H9 (cell line): ENCODE measurements at regions not wholly inside any gene's neighbourhood (a gene's known extent, or its start where the extent isn't known, plus 50 kb on each side); places are given as distances from the start of the nearest gene placed in this dataset.

Source experiments
- DNase-seq: peaks from one replicate; pipeline ENCODE4 v3.0.0-alpha.2; 2017
- H2AFZ ChIP-seq: one replicate; pipeline ENCODE4 v1.6.1; 2013; ENCODE audit warnings: mild to moderate bottlenecking, low read length, control low read depth, moderate library complexity
- H2AK5ac ChIP-seq: 2 replicates; pipeline ENCODE4 v1.6.1; 2013; ENCODE audit warnings: low read length, control low read depth, mixed read lengths; ENCODE audit not compliant: insufficient read length
- H2BK120ac ChIP-seq: one replicate; pipeline ENCODE4 v1.6.1; 2013; ENCODE audit warnings: low read depth, mild to moderate bottlenecking, low read length, control low read depth, inconsistent platforms; ENCODE audit not compliant: poor library complexity, severe bottlenecking
- H2BK12ac ChIP-seq: 2 replicates; pipeline ENCODE4 v1.6.1; 2013; ENCODE audit warnings: low read length, control low read depth, mixed read lengths, low read depth; ENCODE audit not compliant: insufficient read length
- H2BK15ac ChIP-seq: 2 replicates; pipeline ENCODE4 v1.6.1; 2013; ENCODE audit warnings: low read depth, low read length, control low read depth
- H2BK20ac ChIP-seq: one replicate; pipeline ENCODE4 v1.6.1; 2013; ENCODE audit warnings: low read depth, mild to moderate bottlenecking, low read length, control low read depth, inconsistent platforms; ENCODE audit not compliant: poor library complexity, severe bottlenecking
- H2BK5ac ChIP-seq: 2 replicates; pipeline ENCODE4 v1.6.1; 2013; ENCODE audit warnings: low read length, control low read depth, mixed read lengths; ENCODE audit not compliant: insufficient read length
- H3K14ac ChIP-seq: 2 replicates; pipeline ENCODE4 v1.6.1; 2013; ENCODE audit warnings: low read length, control low read depth; ENCODE audit not compliant: insufficient read depth
- H3K18ac ChIP-seq: 2 replicates; pipeline ENCODE4 v1.6.1; 2013; ENCODE audit warnings: low read depth, mild to moderate bottlenecking, mixed read lengths, low read length, control low read depth; ENCODE audit not compliant: insufficient read length
- H3K23ac ChIP-seq: 2 replicates; pipeline ENCODE4 v1.6.1; 2013; ENCODE audit warnings: low read length, control low read depth, mixed read lengths, low read depth; ENCODE audit not compliant: insufficient read length
- H3K23me2 ChIP-seq: 2 replicates; pipeline ENCODE4 v1.6.1; 2013; ENCODE audit warnings: low read depth, mild to moderate bottlenecking, mixed read lengths, low read length, control low read depth; ENCODE audit not compliant: insufficient read length, poor library complexity, severe bottlenecking
- H3K27ac ChIP-seq: 2 replicates; pipeline ENCODE4 v1.5.1; 2013; ENCODE audit warnings: low read length, control low read depth, mixed read lengths, low read depth; ENCODE audit not compliant: insufficient read length
- H3K27me3 ChIP-seq: 2 replicates; pipeline ENCODE4 v1.6.1; 2013; ENCODE audit warnings: low read length, control low read depth, inconsistent platforms; ENCODE audit not compliant: insufficient read depth
- H3K4ac ChIP-seq: 2 replicates; pipeline ENCODE4 v1.6.1; 2013; ENCODE audit warnings: low read depth, mild to moderate bottlenecking, control low read depth, inconsistent platforms, low read length, moderate library complexity
- H3K4me1 ChIP-seq: 2 replicates; pipeline ENCODE4 v1.6.1; 2013; ENCODE audit warnings: low read length, control low read depth, inconsistent platforms; ENCODE audit not compliant: insufficient read depth
- H3K4me2 ChIP-seq: 2 replicates; pipeline ENCODE4 v1.6.1; 2013; ENCODE audit warnings: low read length, control low read depth, mixed read lengths; ENCODE audit not compliant: insufficient read length, insufficient read depth
- H3K56ac ChIP-seq: 2 replicates; pipeline ENCODE4 v1.6.1; 2013; ENCODE audit warnings: low read depth, mild to moderate bottlenecking, mixed read lengths, low read length, control low read depth; ENCODE audit not compliant: insufficient read length
- H3K79me1 ChIP-seq: 2 replicates; pipeline ENCODE4 v1.6.1; 2013; ENCODE audit warnings: low read depth, mild to moderate bottlenecking, moderate library complexity, low read length, control low read depth, inconsistent platforms; ENCODE audit not compliant: insufficient read depth, poor library complexity, severe bottlenecking
- H3K79me2 ChIP-seq: 2 replicates; pipeline ENCODE4 v1.6.1; 2013; ENCODE audit warnings: low read length, control low read depth, inconsistent platforms; ENCODE audit not compliant: insufficient read depth
- H3K9ac ChIP-seq: 2 replicates; pipeline ENCODE4 v1.6.1; 2013; ENCODE audit warnings: low read length, control low read depth, mixed read lengths; ENCODE audit not compliant: insufficient read length; ENCODE audit errors: extremely low read depth
- H3K9me3 ChIP-seq: one replicate; pipeline ENCODE4 v1.6.1; 2013; ENCODE audit warnings: low read depth, low read length, inconsistent platforms; ENCODE audit not compliant: control insufficient read depth
- H3T11ph ChIP-seq: one replicate; pipeline ENCODE4 v1.6.1; 2013; ENCODE audit warnings: mild to moderate bottlenecking, low read length, control low read depth, inconsistent platforms
- H4K20me1 ChIP-seq: one replicate; pipeline ENCODE4 v1.6.1; 2013; ENCODE audit not compliant: control insufficient read depth, insufficient read length, insufficient read depth
- H4K5ac ChIP-seq: 2 replicates; pipeline ENCODE4 v1.6.1; 2013; ENCODE audit warnings: low read depth, mild to moderate bottlenecking, mixed read lengths, low read length, control low read depth; ENCODE audit not compliant: insufficient read length
- H4K8ac ChIP-seq: replicated peaks from 2 replicates; pipeline ENCODE4 v1.6.1; 2013; ENCODE audit warnings: low read length, control low read depth, mixed read lengths, low read depth; ENCODE audit not compliant: insufficient read length
- H4K91ac ChIP-seq: 2 replicates; pipeline ENCODE4 v1.6.1; 2013; ENCODE audit warnings: low read depth, mild to moderate bottlenecking, moderate library complexity, mixed read lengths, low read length, control low read depth; ENCODE audit not compliant: insufficient read length
- H3K27ac Mint-ChIP-seq, 3 experiments: 2 replicates in 2 of 3; 3 replicates in 1 of 3; pipeline ENCODE4 v1.8.0; 2020 to 2021; ENCODE audit warnings: mixed read lengths in 3 of 3, mild to moderate bottlenecking in 1 of 3, moderate library complexity in 1 of 3
- H3K27me3 Mint-ChIP-seq: 2 replicates; pipeline ENCODE4 v1.8.0; 2021; ENCODE audit warnings: low read depth, mild to moderate bottlenecking, moderate library complexity, mixed read lengths
- H3K36me3 Mint-ChIP-seq, 3 experiments: 2 replicates in 2 of 3; 3 replicates in 1 of 3; pipeline ENCODE4 v1.8.0; 2020 to 2021; ENCODE audit warnings: low read depth in 3 of 3, mixed read lengths in 3 of 3; ENCODE audit not compliant: insufficient read depth in 1 of 3
- H3K4me1 Mint-ChIP-seq, 2 experiments: 2 replicates each; pipeline ENCODE4 v1.8.0; 2020; ENCODE audit warnings: mixed read lengths in 2 of 2
- H3K4me3 Mint-ChIP-seq, 2 experiments: 2 replicates in 1 of 2; 3 replicates in 1 of 2; pipeline ENCODE4 v1.8.0; 2020 to 2021; ENCODE audit warnings: mild to moderate bottlenecking in 2 of 2, mixed read lengths in 2 of 2, moderate library complexity in 1 of 2
- H3K9me3 Mint-ChIP-seq, 2 experiments: 2 replicates in 1 of 2; 3 replicates in 1 of 2; pipeline ENCODE4 v1.8.0; 2020; ENCODE audit warnings: mild to moderate bottlenecking in 2 of 2, mixed read lengths in 2 of 2, moderate library complexity in 1 of 2
- WGBS: extraction: QIAGEN DNeasy Blood & Tissue Kit; methylation state at CpG from one replicate; pipeline ENCODE4 v1.1.7; 2013; ENCODE audit warnings: missing lambda C conversion rate, low lambda C conversion rate, mixed read lengths; ENCODE audit not compliant: insufficient read length; ENCODE audit errors: extremely low coverage; 5-methylcytosine and 5-hydroxymethylcytosine counted together
- TF ChIP-seq, protein P1 (sequence below): fragments of 200-600 bp; sonication (generic); conservative IDR thresholded peaks from 3 replicates; pipeline ENCODE4 v1.8.0; 2021; ENCODE audit warnings: antibody characterized with exemption, mild to moderate bottlenecking

DNA sequence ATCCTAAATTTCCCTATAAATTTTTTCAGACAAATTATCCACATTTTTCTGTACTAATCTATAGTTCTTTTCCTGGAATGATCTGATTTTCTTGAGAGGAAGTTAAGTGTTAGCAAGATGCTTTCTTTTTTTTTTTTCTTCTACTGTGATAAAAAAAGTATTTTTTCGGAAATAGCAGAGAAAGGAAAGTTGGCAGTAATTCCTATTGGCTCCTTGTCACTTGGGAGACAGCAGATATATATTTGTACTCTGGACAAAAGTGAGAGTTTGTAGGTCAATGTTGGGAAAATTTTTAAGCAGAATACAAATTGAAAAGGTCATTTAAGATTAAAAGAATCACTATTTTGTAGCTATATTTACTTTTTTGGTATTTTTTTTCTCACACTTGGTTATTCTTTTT, 635.7 kb upstream of the NRXN1 start:
- Histone ChIP-seq H3K9me3 (no peaks in the 10 kb centered on the region), H3K4me1 (no peaks in the 10 kb centered on the region; the same call in 1 of the 2 replicates), H2AFZ (no peak overlapping the region), H4K91ac (no peak overlapping the region), H2BK20ac (no peak overlapping the region), H2BK12ac (no peak overlapping the region), H3K4me2 (no peak overlapping the region), H3K14ac (no peak overlapping the region), H3K79me1 (no peaks in the 10 kb centered on the region), H4K5ac (no peak overlapping the region), H4K8ac (no peak overlapping the region), H3T11ph (no peak overlapping the region), H4K20me1 (no peaks in the 10 kb centered on the region), H3K27me3 (no peaks in the 10 kb centered on the region), H2BK15ac (no peak overlapping the region), H3K79me2 (no peaks in the 10 kb centered on the region), H3K23ac (no peak overlapping the region), H2BK5ac (no peak overlapping the region), H3K4ac (no peak overlapping the region), H3K18ac (no peak overlapping the region), H3K9ac (no peak overlapping the region), H2AK5ac (no peak overlapping the region), H3K56ac (no peak overlapping the region), H3K23me2 (no peaks in the 10 kb centered on the region), H2BK120ac (no peak overlapping the region), H3K27ac (no peak overlapping the region)
- H3K27ac Mint-ChIP-seq: no peak overlapping the region
- H3K4me1 Mint-ChIP-seq: peaks cover 9 to 11% of the 10 kb centered on the region in 2 experiments
- no peaks in the 10 kb centered on the region for H3K27me3 Mint-ChIP-seq
- peaks cover 4 to 12% (median 9%) of the 10 kb centered on the region in 3 experiments; a peak in 6 of 7 replicates for H3K36me3 Mint-ChIP-seq
- WGBS: no CpG with 5 or more reads among the region's 1 CpG
- TF ChIP-seq, protein P1, sequence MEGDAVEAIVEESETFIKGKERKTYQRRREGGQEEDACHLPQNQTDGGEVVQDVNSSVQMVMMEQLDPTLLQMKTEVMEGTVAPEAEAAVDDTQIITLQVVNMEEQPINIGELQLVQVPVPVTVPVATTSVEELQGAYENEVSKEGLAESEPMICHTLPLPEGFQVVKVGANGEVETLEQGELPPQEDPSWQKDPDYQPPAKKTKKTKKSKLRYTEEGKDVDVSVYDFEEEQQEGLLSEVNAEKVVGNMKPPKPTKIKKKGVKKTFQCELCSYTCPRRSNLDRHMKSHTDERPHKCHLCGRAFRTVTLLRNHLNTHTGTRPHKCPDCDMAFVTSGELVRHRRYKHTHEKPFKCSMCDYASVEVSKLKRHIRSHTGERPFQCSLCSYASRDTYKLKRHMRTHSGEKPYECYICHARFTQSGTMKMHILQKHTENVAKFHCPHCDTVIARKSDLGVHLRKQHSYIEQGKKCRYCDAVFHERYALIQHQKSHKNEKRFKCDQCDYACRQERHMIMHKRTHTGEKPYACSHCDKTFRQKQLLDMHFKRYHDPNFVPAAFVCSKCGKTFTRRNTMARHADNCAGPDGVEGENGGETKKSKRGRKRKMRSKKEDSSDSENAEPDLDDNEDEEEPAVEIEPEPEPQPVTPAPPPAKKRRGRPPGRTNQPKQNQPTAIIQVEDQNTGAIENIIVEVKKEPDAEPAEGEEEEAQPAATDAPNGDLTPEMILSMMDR: no peak
- no peak for DNase-seq
- no peak overlapping the region for H3K4me3 Mint-ChIP-seq
- peaks cover 6 to 9% of the 10 kb centered on the region in 2 experiments; a peak in 4 of 5 replicates for H3K9me3 Mint-ChIP-seq
